IPS-18c (cell line): ENCODE measurements at regions not wholly inside any gene's neighbourhood (a gene's known extent, or its start where the extent isn't known, plus 50 kb on each side); places are given as distances from the start of the nearest gene placed in this dataset.

Source experiments
- H3K4me3 ChIP-seq: 2 replicates; pipeline ENCODE4 v1.7.0; 2013; ENCODE audit warnings: low read depth, mild to moderate bottlenecking, low read length, moderate library complexity; ENCODE audit not compliant: insufficient read depth
- H3K9me3 ChIP-seq: one replicate; pipeline ENCODE4 v1.6.1; 2013; ENCODE audit warnings: mild to moderate bottlenecking, low read length, moderate library complexity; ENCODE audit not compliant: control insufficient read depth, insufficient read depth

GRCh38 chr10:29068302-29068701 is 220.6 kb upstream of the LYZL1 start:
- H3K4me3 ChIP-seq, result no peak overlapping the region
- no peaks in the 10 kb centered on the region for H3K9me3 ChIP-seq

GRCh38 chr10:29068966-29069365 is 219.9 kb upstream of the LYZL1 start:
- no peaks in the 10 kb centered on the region for H3K9me3 ChIP-seq
- no peak overlapping the region for H3K4me3 ChIP-seq

GRCh38 chr10:29069941-29070340 is 218.9 kb upstream of the LYZL1 start:
- Histone ChIP-seq H3K4me3 (no peak overlapping the region), H3K9me3 (no peaks in the 10 kb centered on the region)

- Histone ChIP-seq H3K4me3 (no peak overlapping the region), H3K9me3 (no peaks in the 10 kb centered on the region)
Measured at GRCh38 chr10:29078919-29079318, 210.0 kb upstream of the LYZL1 start.

- no peak overlapping the region for H3K4me3 ChIP-seq
- H3K9me3 ChIP-seq, result no peaks in the 10 kb centered on the region
Measured at GRCh38 chr10:29081231-29081630, 207.6 kb upstream of the LYZL1 start.

GRCh38 chr10:29081951-29082685 is 206.8 kb upstream of the LYZL1 start:
- Histone ChIP-seq H3K4me3 (no peak overlapping the region), H3K9me3 (no peaks in the 10 kb centered on the region)

- no peak overlapping the region for H3K4me3 ChIP-seq
- no peaks in the 10 kb centered on the region for H3K9me3 ChIP-seq
Measured at GRCh38 chr10:29083096-29083495, 205.8 kb upstream of the LYZL1 start.

GRCh38 chr10:29084681-29085307 is 204.1 kb upstream of the LYZL1 start:
- Histone ChIP-seq H3K9me3 (no peaks in the 10 kb centered on the region), H3K4me3 (no peak overlapping the region)

- Histone ChIP-seq H3K4me3 (no peak overlapping the region), H3K9me3 (no peaks in the 10 kb centered on the region)
Measured at GRCh38 chr10:29089091-29089490, 199.8 kb upstream of the LYZL1 start.

- Histone ChIP-seq H3K4me3 (no peak overlapping the region), H3K9me3 (no peaks in the 10 kb centered on the region)
Measured at GRCh38 chr10:29096303-29096824, 192.5 kb upstream of the LYZL1 start.

GRCh38 chr10:29098423-29098822 is 190.4 kb upstream of the LYZL1 start:
- no peaks in the 10 kb centered on the region for H3K9me3 ChIP-seq
- no peak overlapping the region for H3K4me3 ChIP-seq

- no peaks in the 10 kb centered on the region for H3K9me3 ChIP-seq
- H3K4me3 ChIP-seq, result no peak overlapping the region
Measured at GRCh38 chr10:29099001-29099400, 189.9 kb upstream of the LYZL1 start.

- Histone ChIP-seq H3K9me3 (no peaks in the 10 kb centered on the region), H3K4me3 (no peak overlapping the region)
Measured at GRCh38 chr10:29099415-29099814, 189.5 kb upstream of the LYZL1 start.

- no peaks in the 10 kb centered on the region for H3K9me3 ChIP-seq
- H3K4me3 ChIP-seq, result no peak overlapping the region
Measured at GRCh38 chr10:29100505-29100904, 188.4 kb upstream of the LYZL1 start.

- Histone ChIP-seq H3K9me3 (no peaks in the 10 kb centered on the region), H3K4me3 (no peak overlapping the region)
Measured at GRCh38 chr10:29102233-29102632, 186.6 kb upstream of the LYZL1 start.

GRCh38 chr10:29102636-29103035 is 186.2 kb upstream of the LYZL1 start:
- H3K9me3 ChIP-seq, result no peaks in the 10 kb centered on the region

GRCh38 chr10:29104661-29105399 is 184.0 kb upstream of the LYZL1 start:
- H3K9me3 ChIP-seq, result no peaks in the 10 kb centered on the region
- no peak overlapping the region for H3K4me3 ChIP-seq

More at GRCh38 chr10:29102636-29103035, 186.2 kb upstream of the LYZL1 start:
- no peak overlapping the region for H3K4me3 ChIP-seq
